Heart right ventricle (tissue), 16 donors: ENCODE measurements at regions not wholly inside any gene's neighbourhood (a gene's known extent, or its start where the extent isn't known, plus 50 kb on each side); places are given as distances from the start of the nearest gene placed in this dataset.

Experiments
- ATAC-seq, 8 donors: fragments of 200-7000 bp; cut with Tn5 transposase; one replicate each; pipeline ENCODE4 v1.9.1; 2020; ENCODE audit warnings: mild to moderate bottlenecking in 8 of 8, moderate library complexity in 8 of 8, moderate number of reproducible peaks in 1 of 8
- DNase-seq, 2 donors: peaks; one replicate each; pipeline ENCODE4 v3.0.0-alpha.2; 2020
- H3K27ac ChIP-seq, 10 donors: fragments of 200-600 bp; sonication (generic) in 2 of 10; one replicate each; pipeline versions ENCODE4 v1.5.0 to v1.8.0; 2020 to 2022; ENCODE audit warnings: mild to moderate bottlenecking in 3 of 10
- H3K27me3 ChIP-seq, 7 donors: fragments of 200-600 bp; one replicate each; pipeline ENCODE4 v1.8.0; 2021 to 2022; ENCODE audit warnings: mild to moderate bottlenecking in 2 of 7
- H3K36me3 ChIP-seq, 9 donors: fragments of 200-600 bp; sonication (generic) in 1 of 9; one replicate each; pipeline versions ENCODE4 v1.5.0 to v1.8.0; 2020 to 2022; ENCODE audit warnings: mild to moderate bottlenecking in 2 of 9
- H3K4me1 ChIP-seq, 9 donors: fragments of 200-600 bp; sonication (generic) in 1 of 9; one replicate each; pipeline versions ENCODE4 v1.5.0 to v1.8.0; 2020 to 2022; ENCODE audit warnings: mild to moderate bottlenecking in 4 of 9
- H3K4me3 ChIP-seq, 10 donors: fragments of 200-600 bp; sonication (generic) in 2 of 10; one replicate each; pipeline versions ENCODE4 v1.5.0 to v1.8.0; 2020 to 2022; ENCODE audit warnings: mild to moderate bottlenecking in 7 of 10, moderate library complexity in 2 of 10
- H3K9me3 ChIP-seq, 11 donors: fragments of 200-600 bp in 10 of 11; sonication (generic) in 2 of 11; one replicate each; pipeline versions ENCODE4 v1.5.0 to v1.8.0; 2013 to 2022; ENCODE audit warnings: mild to moderate bottlenecking in 2 of 11, control low read depth in 1 of 11, moderate library complexity in 1 of 11
- CTCF ChIP-seq, 9 donors: fragments of 200-600 bp; sonication (generic) in 2 of 9; IDR thresholded peaks; one replicate each; pipeline versions ENCODE4 v1.5.0 to v1.8.0; 2021 to 2022; ENCODE audit warnings: antibody characterized with exemption in 9 of 9, mild to moderate bottlenecking in 5 of 9, moderate library complexity in 1 of 9
- WGBS, 2 donors: extraction: QIAGEN DNeasy Blood & Tissue Kit; methylation state at CpG; one replicate each; pipeline ENCODE4 v1.1.7; 2013; ENCODE audit warnings: inconsistent platforms in 1 of 2; 5-methylcytosine and 5-hydroxymethylcytosine counted together
- intact Hi-C, 10 donors: fragments of 100-400 bp; cut with DNase I; formaldehyde crosslinking; loops; one replicate each; pipeline versions ENCODE4 v1.11.1 to v1.14.2; 2022
- donor health status: Arrhythmogenic right ventricular cardiomyopathy.
- donor health status: ischemic (EF 13 %, LVEDD 7.1; RV severe dilation, severe dysfunction).
- donor health status: healthy with polysubstance abuse.
- donor health status: DM: no; HTN: yes; CAD: no.
- donor health status: DM: no; HTN: no; CAD: no.
- donor health status: ischemic (EF 25% LVEDD 6.9; RV normal size, moderate dysfunction).
- donor health status: ischemic (EF 25% LVEDD 5.7; RV mildly dilated, moderate dysfunction).
- donor health status: healthy.
- donor health status: DM: yes; HTN: yes; CAD: no.
- donor health status: Ischemic cardiomyopathy.
- donor health status: ischemic (EF 35%, LVEDD 5.7; RV mildly dilated, moderate dysfunction).
- donor health status: nonischemic (EF 11% LVEDD 7.7; RV severe dilation, severe dysfunction).
- donor health status: DM: yes; HTN: yes; CAD: no.
- donor health status: PGD.
- donor health status: ischemic (EF 29% LVEDD 5.4; RV normal size, mild dysfunction).
- donor health status: nonischemic (EF 23%, LVEDD 6.1; RV moderate dilation, normal function).

DNA sequence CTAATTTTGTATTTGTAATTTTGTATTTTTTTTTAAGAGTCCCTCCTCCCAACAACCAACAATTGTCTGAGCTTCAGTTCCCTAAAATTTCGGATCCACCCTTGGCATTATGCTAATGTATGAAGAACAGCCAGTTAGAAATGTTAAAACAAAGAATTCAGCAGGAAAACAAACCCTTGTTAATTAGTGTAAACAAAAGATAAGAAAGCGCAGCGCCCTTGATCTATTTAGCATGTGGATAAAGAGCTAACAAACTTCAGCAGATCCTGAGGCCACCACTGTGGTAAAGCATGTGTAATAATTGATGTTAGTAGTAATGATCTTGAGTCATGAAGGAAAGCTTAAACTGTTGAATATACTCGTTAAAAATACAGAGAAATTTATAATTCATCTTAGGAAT lies 199.8 kb downstream of the TMX1 start:
- WGBS, 2 donors, result 41 to 46% methylated on average over 4 of the region's 4 CpGs
- no peak for TF ChIP-seq CTCF (IDR thresholded peaks at IDR 0.05)
- DNase-seq (no peak), ATAC-seq (peak in 1 of 8 donors; percentile 12)
- no peaks in the 10 kb centered on the region for H3K27me3 ChIP-seq
- H3K4me3 ChIP-seq, result no peak overlapping the region
- H3K36me3 ChIP-seq, result no peaks in the 10 kb centered on the region
- intact Hi-C loops, result no loop called here
- H3K4me1 ChIP-seq, result peaks cover 0 to 7% (median 0%) of the 10 kb centered on the region in 9 donors
- no peaks in the 10 kb centered on the region for H3K9me3 ChIP-seq
- H3K27ac ChIP-seq, result no peak overlapping the region

DNA sequence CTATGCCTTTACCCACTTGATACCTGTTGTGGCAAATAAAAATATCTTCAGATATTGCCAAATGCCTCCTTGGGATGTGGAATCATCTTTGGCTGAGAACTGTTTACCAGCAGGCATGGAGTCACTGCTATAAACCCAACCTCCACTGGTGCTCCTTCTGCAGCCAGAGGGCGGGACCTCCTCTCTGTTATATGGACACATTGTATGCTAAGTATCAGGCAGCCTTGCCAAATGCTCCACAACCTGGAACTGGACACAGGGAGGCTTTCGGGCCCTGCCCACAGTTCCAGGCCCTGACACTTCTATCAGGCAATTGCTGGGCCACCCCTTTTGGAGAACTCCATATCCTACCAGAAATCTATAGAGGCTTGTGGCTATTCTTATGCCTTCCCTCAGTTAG lies 201.0 kb downstream of the TMX1 start:
- H3K4me1 ChIP-seq, result peaks cover 0 to 7% (median 0%) of the 10 kb centered on the region in 9 donors
- 76 to 83% methylated on average over 2 of the region's 2 CpGs for WGBS, 2 donors
- H3K27ac ChIP-seq, result no peak overlapping the region
- ATAC-seq, result no peak
- H3K27me3 ChIP-seq, result no peaks in the 10 kb centered on the region
- TF ChIP-seq CTCF (IDR thresholded peaks at IDR 0.05), result peak in 2 of 9 donors; percentile 3 to 12
- intact Hi-C loops, result no loop called here
- H3K9me3 ChIP-seq, result no peaks in the 10 kb centered on the region
- no peak overlapping the region for H3K4me3 ChIP-seq
- no peaks in the 10 kb centered on the region for H3K36me3 ChIP-seq
- no peak for DNase-seq

- H3K36me3 ChIP-seq, result no peaks in the 10 kb centered on the region
- DNase-seq (no peak), ATAC-seq (peak in 1 of 8 donors; percentile 39)
- no peak for TF ChIP-seq CTCF (IDR thresholded peaks at IDR 0.05)
- intact Hi-C loops, result no loop called here
- H3K27me3 ChIP-seq, result no peaks in the 10 kb centered on the region
- peak overlapping the region in 1 of 10 donors; percentile 34 for H3K27ac ChIP-seq
- H3K4me3 ChIP-seq, result no peak overlapping the region
- WGBS, 2 donors, result 59 to 74% methylated on average over 2 of the region's 2 CpGs
- H3K4me1 ChIP-seq, result peaks cover 0 to 7% (median 0%) of the 10 kb centered on the region in 9 donors
- H3K9me3 ChIP-seq, result no peaks in the 10 kb centered on the region
These were observed 202.6 kb downstream of the TMX1 start for GRCh38 chr14:51442513-51443175.

- H3K36me3 ChIP-seq, result no peaks in the 10 kb centered on the region
- no peak overlapping the region for H3K4me3 ChIP-seq
- no peaks in the 10 kb centered on the region for H3K9me3 ChIP-seq
- WGBS, 2 donors, result 89 to 91% methylated on average over 5 of the region's 5 CpGs
- peaks cover 0 to 11% (median 1%) of the 10 kb centered on the region in 9 donors for H3K4me1 ChIP-seq
- intact Hi-C loops, result no loop called here
- DNase-seq (no peak), ATAC-seq (no peak)
- H3K27me3 ChIP-seq, result no peaks in the 10 kb centered on the region
- TF ChIP-seq CTCF (IDR thresholded peaks at IDR 0.05), result no peak
- no peak overlapping the region for H3K27ac ChIP-seq
These were observed 203.4 kb downstream of the TMX1 start for GRCh38 chr14:51443195-51444018.
